Astrocyte of the spinal cord (primary cell): ENCODE measurements at regions not wholly inside any gene's neighbourhood (a gene's known extent, or its start where the extent isn't known, plus 50 kb on each side); places are given as distances from the start of the nearest gene placed in this dataset.

ENCODE experiments used
- DNase-seq: peaks from one replicate; pipeline ENCODE4 v3.0.0; 2011; ENCODE audit warnings: low read depth, low spot score
- H3K4me3 ChIP-seq: 2 replicates; pipeline ENCODE4 v1.5.1; 2011; ENCODE audit warnings: low read depth, mild to moderate bottlenecking, low read length, moderate library complexity
- in situ Hi-C: cut with HindIII; loops from 2 replicates; pipeline ENCODE4 v1.10.0; 2017; ENCODE audit warnings: low sequenced_read_pairs
- TF ChIP-seq, protein P1 (sequence below): IDR thresholded peaks from 2 replicates; pipeline ENCODE4 v1.5.1; 2012; ENCODE audit warnings: low read depth, mild to moderate bottlenecking, low read length, inconsistent platforms

DNA sequence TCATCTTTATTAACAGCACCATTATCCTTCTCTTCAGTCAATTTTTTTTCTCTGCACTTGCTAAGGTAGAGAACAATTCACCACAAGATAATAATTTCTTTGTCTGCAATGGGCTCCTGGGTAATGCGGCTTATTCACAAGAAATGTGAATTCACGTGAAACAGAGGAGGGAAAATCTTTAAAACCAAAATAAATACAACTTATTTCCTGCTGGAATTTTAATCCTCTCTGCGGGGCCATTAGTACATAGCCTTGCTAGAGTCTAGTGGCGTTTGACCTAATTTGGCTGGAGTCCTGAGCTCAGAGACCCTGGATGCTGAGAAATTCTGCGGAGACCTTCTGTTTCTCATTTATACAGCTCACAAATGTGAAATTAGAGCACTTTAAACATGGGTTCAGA lies 319.3 kb upstream of the MMADHC start:
- TF ChIP-seq, protein P1, sequence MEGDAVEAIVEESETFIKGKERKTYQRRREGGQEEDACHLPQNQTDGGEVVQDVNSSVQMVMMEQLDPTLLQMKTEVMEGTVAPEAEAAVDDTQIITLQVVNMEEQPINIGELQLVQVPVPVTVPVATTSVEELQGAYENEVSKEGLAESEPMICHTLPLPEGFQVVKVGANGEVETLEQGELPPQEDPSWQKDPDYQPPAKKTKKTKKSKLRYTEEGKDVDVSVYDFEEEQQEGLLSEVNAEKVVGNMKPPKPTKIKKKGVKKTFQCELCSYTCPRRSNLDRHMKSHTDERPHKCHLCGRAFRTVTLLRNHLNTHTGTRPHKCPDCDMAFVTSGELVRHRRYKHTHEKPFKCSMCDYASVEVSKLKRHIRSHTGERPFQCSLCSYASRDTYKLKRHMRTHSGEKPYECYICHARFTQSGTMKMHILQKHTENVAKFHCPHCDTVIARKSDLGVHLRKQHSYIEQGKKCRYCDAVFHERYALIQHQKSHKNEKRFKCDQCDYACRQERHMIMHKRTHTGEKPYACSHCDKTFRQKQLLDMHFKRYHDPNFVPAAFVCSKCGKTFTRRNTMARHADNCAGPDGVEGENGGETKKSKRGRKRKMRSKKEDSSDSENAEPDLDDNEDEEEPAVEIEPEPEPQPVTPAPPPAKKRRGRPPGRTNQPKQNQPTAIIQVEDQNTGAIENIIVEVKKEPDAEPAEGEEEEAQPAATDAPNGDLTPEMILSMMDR = no peak
- H3K4me3 ChIP-seq = no peak overlapping the region
- in situ Hi-C loops = no loop called here
- no peak for DNase-seq

DNA sequence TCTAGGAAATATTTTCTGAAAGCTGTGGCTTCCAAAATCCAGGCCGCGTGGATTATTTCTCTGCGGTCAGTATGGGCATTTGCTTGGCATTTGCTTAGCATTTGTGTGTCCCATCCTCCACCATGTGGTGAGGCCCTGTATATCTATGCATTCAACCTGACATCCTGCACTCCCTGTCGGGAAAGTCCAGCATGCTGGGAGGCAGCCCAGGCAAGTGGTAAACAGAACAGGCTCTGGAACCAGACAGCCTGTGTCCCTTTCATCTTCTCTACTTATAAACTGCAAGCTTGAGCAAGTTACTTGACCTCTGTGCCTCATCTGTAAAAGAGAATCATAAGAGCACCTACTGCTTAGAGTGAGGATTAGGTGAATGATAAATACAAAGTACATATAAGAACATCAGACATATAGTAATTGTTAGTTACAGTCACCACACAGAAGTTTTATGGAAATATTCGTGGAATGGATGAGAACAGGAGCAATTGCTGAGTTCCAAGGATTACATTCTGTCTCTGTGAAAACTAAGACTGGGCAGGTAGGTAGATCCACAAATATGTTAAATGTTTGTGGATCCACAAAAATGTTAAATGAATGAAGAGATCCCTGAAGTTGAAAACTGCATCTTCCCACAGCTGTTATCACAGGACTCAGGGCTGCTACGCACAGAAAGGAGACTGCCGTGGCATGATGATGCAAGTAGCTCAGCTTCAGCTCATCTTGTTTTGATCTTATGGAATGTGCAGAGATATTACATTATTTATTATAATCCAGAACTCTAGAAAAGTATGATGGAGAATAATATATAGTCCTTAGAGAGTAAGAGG lies 317.0 kb upstream of the MMADHC start:
- TF ChIP-seq, protein P1 = no peak
- DNase-seq = no peak
- no peak overlapping the region for H3K4me3 ChIP-seq

DNA sequence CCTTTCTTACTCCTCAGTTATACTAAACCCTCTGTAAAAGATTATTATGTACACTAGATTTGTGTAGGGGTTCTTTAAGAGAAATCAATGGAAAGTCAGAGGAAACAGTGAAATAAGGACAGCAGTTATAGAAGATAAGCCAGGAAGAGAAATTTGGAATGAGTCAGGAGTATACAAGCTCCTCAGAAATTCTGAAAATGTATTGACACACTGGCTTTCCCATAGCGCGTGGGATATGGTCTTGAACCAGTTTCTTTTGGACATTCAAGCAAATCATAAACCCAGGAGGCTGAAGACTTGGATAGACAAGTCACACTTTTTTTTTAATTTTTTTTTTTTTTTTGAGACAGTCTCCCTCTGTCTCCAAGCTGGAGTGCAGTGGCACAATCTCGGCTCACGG lies 316.1 kb upstream of the MMADHC start:
- TF ChIP-seq, protein P1 = no peak
- in situ Hi-C loops = no loop called here
- no peak for DNase-seq
- no peak overlapping the region for H3K4me3 ChIP-seq

More for the DNA sequence above, 317.0 kb upstream of the MMADHC start:
- in situ Hi-C loops = no loop called here

DNA sequence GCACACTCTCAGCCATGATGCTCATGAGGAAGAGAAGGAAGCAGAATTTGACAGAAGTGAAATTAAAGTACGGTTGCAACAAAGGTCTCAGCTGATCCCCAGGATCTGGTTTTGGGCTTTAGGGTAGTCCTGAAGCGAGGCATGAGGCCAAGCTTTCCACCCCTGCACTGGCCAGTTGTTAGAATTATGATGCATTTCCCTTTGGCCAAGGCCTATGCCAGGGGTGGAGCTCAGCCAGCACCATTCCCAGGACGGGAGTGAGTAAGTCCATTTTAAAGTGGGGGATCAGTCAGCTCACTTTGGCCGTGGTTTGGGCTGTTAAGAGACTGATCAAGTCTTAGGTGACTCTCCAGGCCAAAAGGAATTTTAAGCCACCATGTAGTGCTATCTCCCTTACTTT lies 314.5 kb upstream of the MMADHC start:
- H3K4me3 ChIP-seq = no peak overlapping the region
- TF ChIP-seq, protein P1 = no peak
- in situ Hi-C loops = no loop called here
- DNase-seq = no peak

DNA sequence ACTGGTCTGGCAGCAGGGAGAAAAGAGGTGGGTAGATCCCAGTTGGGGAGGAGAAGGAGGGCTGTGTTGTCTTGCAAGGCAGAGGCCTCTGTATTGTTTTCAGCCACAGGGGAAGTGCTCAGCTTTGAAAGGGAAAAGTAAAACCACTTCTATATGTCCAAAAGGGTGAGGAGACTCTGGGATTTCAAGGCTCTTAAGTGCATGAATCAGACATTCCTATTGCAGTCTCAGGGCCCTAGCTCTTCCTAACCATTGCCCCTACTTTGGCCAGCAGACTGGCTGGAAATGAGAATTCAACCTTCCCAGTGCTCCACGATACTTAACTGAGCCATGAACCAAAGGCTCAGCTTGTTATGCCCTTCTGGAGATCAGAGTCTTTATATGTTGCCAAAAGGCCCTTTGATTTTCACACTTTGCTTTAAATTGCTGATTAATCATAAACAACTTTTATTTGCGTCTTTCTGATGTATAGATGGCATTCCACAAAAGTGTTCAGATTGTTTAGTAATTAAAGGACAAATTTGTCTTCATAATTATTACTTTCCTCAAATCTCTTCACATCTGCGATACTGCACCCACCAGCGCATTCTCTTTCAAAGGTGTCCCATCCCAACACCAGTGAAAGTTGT lies 313.8 kb upstream of the MMADHC start:
- in situ Hi-C loops = no loop called here
- TF ChIP-seq, protein P1 = no peak
- DNase-seq = no peak
- no peak overlapping the region for H3K4me3 ChIP-seq

DNA sequence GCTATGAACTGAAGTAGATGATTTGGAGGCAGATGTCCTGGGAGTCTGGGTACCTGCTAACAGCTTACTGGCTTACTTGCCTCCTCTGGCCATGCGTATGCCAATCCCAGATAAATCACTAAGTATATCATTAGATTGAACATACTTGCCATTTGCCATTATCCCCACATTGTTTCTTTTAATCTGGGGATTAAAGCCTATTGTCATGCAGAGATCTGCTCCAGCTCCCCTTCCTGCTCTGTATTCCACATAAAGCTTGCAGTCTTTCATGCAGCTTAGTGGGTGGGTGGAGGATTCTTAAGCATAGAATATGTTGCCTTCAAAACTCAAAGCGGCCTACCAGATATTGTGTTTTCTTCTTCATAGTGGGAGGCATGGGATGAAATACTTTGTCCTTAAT lies 311.8 kb upstream of the MMADHC start:
- TF ChIP-seq, protein P1 = no peak
- no peak for DNase-seq
- in situ Hi-C loops = no loop called here

More for the DNA sequence above, 311.8 kb upstream of the MMADHC start:
- no peak overlapping the region for H3K4me3 ChIP-seq
